ENCODE measurements at regions not wholly inside any gene's neighbourhood (a gene's known extent, or its start where the extent isn't known, plus 50 kb on each side); places are given as distances from the start of the nearest gene placed in this dataset.
A peak's percentile ranks its signal among the peaks of the same experiment; 100 is the strongest.

DNA sequence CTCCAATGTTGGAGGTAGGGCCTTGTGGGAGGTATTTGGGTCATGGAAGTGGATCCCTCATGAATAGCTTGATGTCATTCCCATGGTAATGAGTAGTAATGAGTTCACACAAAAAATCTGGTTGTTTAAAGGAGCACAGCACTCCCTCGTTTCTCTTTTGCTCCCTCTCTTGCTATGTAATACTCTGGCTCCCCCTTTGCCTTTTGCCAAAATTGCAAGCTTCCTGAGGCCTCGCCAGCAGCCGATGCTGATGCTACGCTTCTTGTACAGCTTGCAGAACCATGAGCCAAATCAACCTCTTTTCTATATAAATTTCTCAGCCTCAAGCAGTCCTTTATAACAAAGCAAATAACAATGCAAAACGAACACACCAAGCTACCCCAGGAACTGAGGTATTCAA, 80.9 kb downstream of the LHX9 start:
- Histone ChIP-seq H3K4me1 (replicated peaks in 1 of 2; ENCODE audit: control insufficient read depth in 2 of 2, insufficient read depth in 2 of 2, low read length in 2 of 2) (no peaks in the 10 kb centered on the region; a peak in 1 of 5 replicates), H3K9ac (ENCODE audit: insufficient read depth in 1 of 2, low read depth in 2 of 2, low read length in 2 of 2) (no peak overlapping the region), H3K27ac (ENCODE audit: extremely low read depth, low read depth, low read length) (no peak overlapping the region), H4K20me1 (replicated peaks; ENCODE audit: control insufficient read depth, insufficient read depth, low read length) (no peaks in the 10 kb centered on the region), H3K36me3 (ENCODE audit: control insufficient read depth, insufficient read depth, low read length) (no peaks in the 10 kb centered on the region), H3K27me3 (ENCODE audit: control insufficient read depth in 2 of 2, insufficient read depth in 2 of 2, low read length in 2 of 2) (no peaks in the 10 kb centered on the region), H2AFZ (ENCODE audit: low read depth, low read length) (peak overlapping the region; percentile 50; the same call in 1 of the 2 replicates), H3K9me3 (replicated peaks; ENCODE audit: control insufficient read depth, insufficient read depth, low read depth, low read length) (no peaks in the 10 kb centered on the region), H3K4me3 (no peak overlapping the region), H3K4me2 (ENCODE audit: insufficient read depth, low read length) (no peak overlapping the region), H3K79me2 (ENCODE audit: control insufficient read depth, insufficient read depth, low read length) (peaks cover 17% of the 10 kb centered on the region), H3K9me1 (ENCODE audit: control insufficient read depth, insufficient read depth, low read length) (no peaks in the 10 kb centered on the region)
- intact Hi-C loops (cut with micrococcal nuclease), result loop anchor here (5.0 to 10.0 kb wide), 5 partner anchors 131 to 644 kb away; partner anchors contain the start of gene DENND1B
- no TSS peak for BruUV-seq (replicated peaks)
- CTCF ChIA-PET (ENCODE audit: low intra/inter-chr PET ratio), result no interaction called here
- TF ChIP-seq CTCF (IDR thresholded peaks at IDR 0.05 in 2 of 3, conservative IDR thresholded peaks at IDR 0.05 in 1 of 3; ENCODE audit: insufficient read depth in 2 of 3, low read depth in 1 of 3, low read length in 3 of 3) (peak; percentile 40 to 55 (median 42); a peak in 3 of 6 replicates), RAD21 (CRISPR knock-in tag; conservative IDR thresholded peaks at IDR 0.05 in 1 of 2, IDR thresholded peaks at IDR 0.05 in 1 of 2) (peak in 1 of 2 experiments; percentile 44; a peak in 2 of 4 replicates), SMC3 (conservative IDR thresholded peaks at IDR 0.05; ENCODE audit: insufficient read depth, low read depth, low read length) (0 out of 2 replicates have a peak, but pooled peaks have one; percentile 14), ZNF41 (CRISPR knock-in tag; conservative IDR thresholded peaks at IDR 0.05) (no peak)
- ATAC-seq (no peak), DNase-seq (ENCODE audit: extremely low read depth in 1 of 4, low spot score in 3 of 4) (peak in 1 of 4 experiments; percentile 20), FAIRE-seq (no peak)
- POLR2A ChIA-PET, result interaction anchor here (0.8 kb wide), 1 partner anchor 14 kb away, joined by 4 read pairs; no protein-coding TSS in a partner anchor
- in situ Hi-C loops (cut with MboI), result no loop called here
- WGBS (ENCODE audit: insufficient coverage, low coverage, missing lambda C conversion rate), result 23% methylated on average over 5 of the region's 5 CpGs

Data from K562 (cell line).